ENCODE measurements at regions not wholly inside any gene's neighbourhood (a gene's known extent, or its start where the extent isn't known, plus 50 kb on each side); places are given as distances from the start of the nearest gene placed in this dataset.

DNA sequence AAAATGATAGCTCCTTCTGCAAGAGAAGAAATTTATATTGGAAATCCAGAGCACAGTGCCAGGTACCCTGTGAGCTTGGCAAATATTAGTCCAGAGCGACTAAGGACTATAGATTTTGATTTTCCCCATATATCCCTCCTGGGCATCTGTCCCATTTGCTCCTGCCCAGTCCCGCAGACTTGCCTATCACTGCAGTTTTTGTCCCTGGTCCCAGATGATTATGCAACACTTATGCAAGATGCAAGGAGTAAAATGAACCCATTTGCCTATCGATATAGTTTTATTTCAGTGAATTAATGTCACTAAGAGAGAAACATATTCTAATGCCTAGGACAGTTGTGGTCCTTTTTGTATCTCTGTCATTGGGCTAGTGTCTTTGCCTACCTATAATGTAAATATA lies 215.9 kb upstream of the BMP4 start:
- DNase-seq (ENCODE audit: low read depth), result no peak
- no peak overlapping the region for H3K4me3 ChIP-seq (ENCODE audit: control insufficient read depth, low read depth, low read length)
- TF ChIP-seq, protein P1, sequence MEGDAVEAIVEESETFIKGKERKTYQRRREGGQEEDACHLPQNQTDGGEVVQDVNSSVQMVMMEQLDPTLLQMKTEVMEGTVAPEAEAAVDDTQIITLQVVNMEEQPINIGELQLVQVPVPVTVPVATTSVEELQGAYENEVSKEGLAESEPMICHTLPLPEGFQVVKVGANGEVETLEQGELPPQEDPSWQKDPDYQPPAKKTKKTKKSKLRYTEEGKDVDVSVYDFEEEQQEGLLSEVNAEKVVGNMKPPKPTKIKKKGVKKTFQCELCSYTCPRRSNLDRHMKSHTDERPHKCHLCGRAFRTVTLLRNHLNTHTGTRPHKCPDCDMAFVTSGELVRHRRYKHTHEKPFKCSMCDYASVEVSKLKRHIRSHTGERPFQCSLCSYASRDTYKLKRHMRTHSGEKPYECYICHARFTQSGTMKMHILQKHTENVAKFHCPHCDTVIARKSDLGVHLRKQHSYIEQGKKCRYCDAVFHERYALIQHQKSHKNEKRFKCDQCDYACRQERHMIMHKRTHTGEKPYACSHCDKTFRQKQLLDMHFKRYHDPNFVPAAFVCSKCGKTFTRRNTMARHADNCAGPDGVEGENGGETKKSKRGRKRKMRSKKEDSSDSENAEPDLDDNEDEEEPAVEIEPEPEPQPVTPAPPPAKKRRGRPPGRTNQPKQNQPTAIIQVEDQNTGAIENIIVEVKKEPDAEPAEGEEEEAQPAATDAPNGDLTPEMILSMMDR (conservative IDR thresholded peaks at IDR 0.05; ENCODE audit: control insufficient read depth, insufficient read depth, low read depth, low read length), result no peak

DNA sequence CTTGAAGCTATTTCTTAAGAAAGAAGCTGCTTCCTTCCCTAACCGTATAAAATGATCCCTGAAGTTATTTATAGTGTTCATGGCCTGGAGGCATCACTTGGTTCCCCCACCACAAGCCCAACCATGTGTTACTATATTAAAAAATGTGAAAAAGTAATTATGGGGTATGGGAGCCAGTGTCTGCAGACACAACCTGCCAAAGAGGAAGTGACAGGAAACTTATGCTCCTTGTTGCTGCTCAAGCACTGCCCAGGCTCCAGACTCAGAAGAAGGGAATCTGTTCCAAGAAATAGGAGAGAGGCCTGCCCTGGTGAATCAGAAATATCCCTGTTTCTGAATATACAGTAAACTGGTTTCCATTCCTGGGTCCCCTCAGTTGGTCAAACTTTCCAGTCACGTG lies 217.2 kb upstream of the BMP4 start:
- TF ChIP-seq, protein P1 (conservative IDR thresholded peaks at IDR 0.05; ENCODE audit: control insufficient read depth, insufficient read depth, low read depth, low read length), result no peak
- no peak overlapping the region for H3K4me3 ChIP-seq (ENCODE audit: control insufficient read depth, low read depth, low read length)

DNA sequence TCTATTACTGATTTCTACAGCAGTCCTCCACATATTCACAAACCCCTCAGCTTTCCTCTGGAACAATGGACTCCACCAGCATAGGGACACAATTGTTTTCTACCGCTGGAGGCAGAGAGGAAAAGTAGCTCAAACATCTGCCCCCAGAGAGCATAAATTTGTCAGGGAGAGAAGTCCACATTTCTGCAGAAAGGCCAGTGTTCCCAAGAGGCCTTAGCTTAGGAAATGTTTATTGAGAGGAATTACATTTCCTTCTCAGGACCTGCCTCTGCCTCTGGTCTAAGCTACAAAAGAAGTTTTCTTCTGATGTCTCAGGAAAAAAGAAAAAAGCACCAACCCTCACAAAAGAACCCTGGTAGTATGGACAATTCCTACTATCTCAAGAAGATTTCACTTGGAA lies 217.8 kb upstream of the BMP4 start:
- TF ChIP-seq, protein P1 (conservative IDR thresholded peaks at IDR 0.05; ENCODE audit: control insufficient read depth, insufficient read depth, low read depth, low read length), result no peak
- no peak overlapping the region for H3K4me3 ChIP-seq (ENCODE audit: control insufficient read depth, low read depth, low read length)
- DNase-seq (ENCODE audit: low read depth), result no peak

More for the DNA sequence above, 217.2 kb upstream of the BMP4 start:
- DNase-seq (ENCODE audit: low read depth), result no peak

DNA sequence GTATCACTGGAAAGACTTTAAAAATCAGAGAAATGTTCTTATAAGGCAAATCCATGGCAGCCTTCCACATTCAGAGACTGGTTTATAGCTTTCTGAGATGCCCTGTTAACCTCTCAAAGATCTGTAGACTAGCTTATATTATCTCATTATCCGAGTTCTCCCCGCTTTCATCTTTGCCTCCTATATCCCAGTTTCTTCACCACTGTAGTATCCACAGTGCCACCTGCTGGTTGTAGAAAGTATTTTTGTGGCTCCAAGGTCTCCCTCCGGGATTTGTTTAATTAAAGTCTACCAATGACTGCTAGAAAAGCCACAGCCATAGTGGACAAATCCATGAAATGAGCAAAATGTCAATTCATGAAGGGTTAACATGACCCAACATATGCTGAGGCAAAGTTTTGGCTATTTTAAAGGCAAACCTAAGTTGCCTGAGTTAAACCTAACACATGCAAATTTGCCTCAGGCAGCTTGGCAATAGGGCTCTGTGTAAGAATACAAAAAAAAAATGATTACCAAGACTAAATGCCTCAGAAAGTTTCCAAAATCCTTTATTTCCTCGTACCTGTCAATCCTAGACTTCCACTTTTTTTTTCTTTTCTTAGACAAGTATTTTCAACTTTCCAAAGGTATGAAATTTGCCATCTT lies 218.8 kb upstream of the BMP4 start:
- TF ChIP-seq, protein P1 (conservative IDR thresholded peaks at IDR 0.05; ENCODE audit: control insufficient read depth, insufficient read depth, low read depth, low read length), result peak; percentile 79
- DNase-seq (ENCODE audit: low read depth), result peak; percentile 77
- no peak overlapping the region for H3K4me3 ChIP-seq (ENCODE audit: control insufficient read depth, low read depth, low read length)

DNA sequence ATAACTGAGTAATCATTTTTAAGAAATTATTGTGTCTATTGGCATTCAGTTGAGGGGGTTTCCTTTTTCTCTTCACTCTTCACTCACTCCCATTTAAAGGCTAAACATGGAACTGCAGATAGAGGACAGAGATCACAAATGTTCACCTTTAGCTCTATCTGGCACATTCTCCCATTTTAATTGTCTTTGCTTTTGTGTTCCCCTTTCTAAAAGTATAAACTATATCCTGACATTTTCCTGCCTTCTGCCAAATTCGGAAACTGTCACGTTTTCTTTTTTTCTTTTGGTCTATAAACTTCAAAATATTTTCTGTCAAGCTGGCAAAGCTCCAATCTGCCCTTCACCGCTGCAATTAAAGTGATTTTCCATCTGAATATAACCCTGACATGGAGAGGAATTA lies 219.8 kb upstream of the CDKN3 start:
- TF ChIP-seq, protein P1 (conservative IDR thresholded peaks at IDR 0.05; ENCODE audit: control insufficient read depth, insufficient read depth, low read depth, low read length), result no peak
- no peak overlapping the region for H3K4me3 ChIP-seq (ENCODE audit: control insufficient read depth, low read depth, low read length)
- DNase-seq (ENCODE audit: low read depth), result no peak

DNA sequence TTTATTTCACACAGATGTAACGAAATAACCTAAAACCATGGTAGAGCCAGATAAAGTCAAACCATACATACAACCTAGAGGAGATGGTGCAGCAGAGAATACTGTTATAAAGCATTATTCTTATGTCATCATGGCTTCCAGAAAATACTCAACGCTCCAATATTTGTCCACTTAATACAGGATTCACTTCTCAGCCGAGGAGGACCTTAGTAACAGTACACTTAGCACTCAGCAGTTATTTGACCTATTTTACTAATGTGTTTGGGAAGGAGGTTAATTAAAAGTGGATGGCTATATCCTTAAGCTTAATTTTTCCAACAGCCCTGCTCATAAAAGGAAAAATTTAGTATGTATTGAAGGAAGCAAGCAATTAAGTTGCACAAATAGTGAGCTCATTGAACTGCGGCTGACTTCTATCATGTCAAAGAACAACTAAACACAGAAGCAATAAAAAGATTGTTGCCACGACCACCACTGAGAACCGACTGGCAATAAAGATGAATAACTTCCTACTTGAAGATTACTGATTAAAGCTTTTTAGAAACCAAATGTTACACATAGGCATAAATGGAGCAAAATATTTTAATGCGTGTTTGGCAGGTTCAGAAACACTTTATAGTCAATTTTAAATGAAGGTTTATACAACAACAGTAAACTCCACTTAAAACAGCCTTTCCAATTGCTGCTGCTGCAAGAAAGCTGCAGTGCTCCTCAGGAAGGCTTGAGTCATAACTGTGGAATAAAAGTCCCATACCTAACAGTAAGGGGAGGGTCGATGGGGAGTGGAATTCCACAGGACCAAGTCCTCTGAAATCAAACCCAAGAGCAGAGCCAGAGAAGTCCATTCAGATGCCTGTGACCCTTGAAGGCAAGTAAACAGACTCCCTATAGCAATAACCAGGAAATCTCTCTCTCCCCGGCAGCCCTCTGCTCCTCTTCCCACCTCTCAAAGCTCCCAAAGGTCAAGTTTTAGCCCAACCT lies 218.9 kb upstream of the CDKN3 start:
- DNase-seq (ENCODE audit: low read depth), result no peak
- TF ChIP-seq, protein P1 (conservative IDR thresholded peaks at IDR 0.05; ENCODE audit: control insufficient read depth, insufficient read depth, low read depth, low read length), result no peak
- no peak overlapping the region for H3K4me3 ChIP-seq (ENCODE audit: control insufficient read depth, low read depth, low read length)

Data from fibroblast of mammary gland (primary cell).